ENCODE measurements at regions not wholly inside any gene's neighbourhood (a gene's known extent, or its start where the extent isn't known, plus 50 kb on each side); places are given as distances from the start of the nearest gene placed in this dataset.

GRCh38 chr13:98629055-98629454 lies 52.1 kb upstream of the STK24 start (continued):
- TF ChIP-seq POLR2AphosphoS5 (IDR thresholded peaks at IDR 0.05; ENCODE audit: low read depth, low read length) (no peak), JUND (IDR thresholded peaks at IDR 0.05; ENCODE audit: low read length) (no peak), TBP (IDR thresholded peaks at IDR 0.05; ENCODE audit: low read depth, low read length) (no peak), KDM4A (IDR thresholded peaks at IDR 0.05; ENCODE audit: low read depth, low read length, severe bottlenecking) (no peak)
